ENCODE measurements at regions not wholly inside any gene's neighbourhood (a gene's known extent, or its start where the extent isn't known, plus 50 kb on each side); places are given as distances from the start of the nearest gene placed in this dataset.

DNA sequence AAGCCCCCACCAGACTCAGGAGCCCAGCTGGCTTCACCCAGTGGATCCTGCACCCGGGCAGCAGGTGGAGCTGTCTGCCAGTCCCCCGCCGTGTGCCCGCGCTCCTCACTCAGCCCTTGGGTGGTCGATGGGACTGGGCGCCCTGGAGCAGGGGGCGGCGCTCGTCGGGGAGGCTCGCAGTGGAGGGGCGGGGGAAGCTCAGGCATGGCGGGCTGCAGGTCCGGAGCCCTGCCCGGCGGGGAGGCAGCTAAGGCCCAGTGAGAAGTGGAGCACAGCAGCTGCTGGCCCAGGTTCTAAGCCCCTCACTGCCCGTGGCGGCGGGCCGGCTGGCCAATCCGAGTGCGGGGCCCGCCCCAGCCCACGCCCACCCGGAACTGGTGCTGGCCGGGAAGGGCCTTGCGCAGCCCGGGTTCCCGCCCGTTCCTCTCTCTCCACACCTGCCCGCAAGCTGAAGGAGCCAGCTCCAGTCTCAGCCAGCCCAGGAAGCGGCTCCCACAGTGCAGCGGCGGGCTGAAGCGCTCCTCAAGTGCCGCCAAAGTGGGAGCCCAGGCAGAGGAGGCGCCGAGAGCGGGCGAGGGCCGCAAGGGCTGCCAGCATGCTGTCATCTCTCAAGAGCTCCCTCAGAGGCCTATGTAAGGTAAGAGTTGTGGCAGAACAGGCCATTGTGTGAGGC, 1307.8 kb upstream of the TMEFF2 start:
- Mint-ChIP-seq H3K4me3 (ENCODE audit: unreplicated experiment) (peak overlapping the region; percentile 82), H3K27me3 (ENCODE audit: unreplicated experiment) (no peaks in the 10 kb centered on the region), H3K4me1 (ENCODE audit: unreplicated experiment) (peaks cover 13% of the 10 kb centered on the region), H3K27ac (ENCODE audit: unreplicated experiment) (peak overlapping the region; percentile 74), H3K36me3 (ENCODE audit: unreplicated experiment) (no peaks in the 10 kb centered on the region), H3K9me3 (ENCODE audit: unreplicated experiment) (no peaks in the 10 kb centered on the region)
- peak; percentile 84 for DNase-seq (ENCODE audit: extremely low spot score, unreplicated experiment)
- TF ChIP-seq, protein P1, sequence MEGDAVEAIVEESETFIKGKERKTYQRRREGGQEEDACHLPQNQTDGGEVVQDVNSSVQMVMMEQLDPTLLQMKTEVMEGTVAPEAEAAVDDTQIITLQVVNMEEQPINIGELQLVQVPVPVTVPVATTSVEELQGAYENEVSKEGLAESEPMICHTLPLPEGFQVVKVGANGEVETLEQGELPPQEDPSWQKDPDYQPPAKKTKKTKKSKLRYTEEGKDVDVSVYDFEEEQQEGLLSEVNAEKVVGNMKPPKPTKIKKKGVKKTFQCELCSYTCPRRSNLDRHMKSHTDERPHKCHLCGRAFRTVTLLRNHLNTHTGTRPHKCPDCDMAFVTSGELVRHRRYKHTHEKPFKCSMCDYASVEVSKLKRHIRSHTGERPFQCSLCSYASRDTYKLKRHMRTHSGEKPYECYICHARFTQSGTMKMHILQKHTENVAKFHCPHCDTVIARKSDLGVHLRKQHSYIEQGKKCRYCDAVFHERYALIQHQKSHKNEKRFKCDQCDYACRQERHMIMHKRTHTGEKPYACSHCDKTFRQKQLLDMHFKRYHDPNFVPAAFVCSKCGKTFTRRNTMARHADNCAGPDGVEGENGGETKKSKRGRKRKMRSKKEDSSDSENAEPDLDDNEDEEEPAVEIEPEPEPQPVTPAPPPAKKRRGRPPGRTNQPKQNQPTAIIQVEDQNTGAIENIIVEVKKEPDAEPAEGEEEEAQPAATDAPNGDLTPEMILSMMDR (IDR thresholded peaks at IDR 0.05), result peak; percentile 65

DNA sequence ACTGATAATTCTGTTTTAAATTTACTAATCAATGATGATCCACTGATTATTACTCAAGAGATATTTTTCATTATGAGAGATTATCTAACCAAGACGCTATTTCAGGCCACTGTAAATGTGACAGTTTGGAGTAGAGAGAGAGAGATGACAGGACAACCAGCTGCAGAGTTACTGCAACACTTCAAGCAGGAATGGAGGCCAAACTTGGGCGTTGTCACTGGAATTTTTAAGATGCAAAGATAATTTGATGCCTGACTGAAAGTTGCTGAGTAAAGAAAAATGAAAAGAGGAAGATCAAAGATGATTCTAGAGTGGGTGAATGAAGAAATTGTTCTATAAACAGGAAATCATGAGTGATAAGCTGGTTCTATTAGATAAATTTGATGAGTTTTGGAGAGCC, 1302.1 kb upstream of the TMEFF2 start:
- TF ChIP-seq, protein P1 (IDR thresholded peaks at IDR 0.05), result no peak
- Mint-ChIP-seq H3K27me3 (ENCODE audit: unreplicated experiment) (no peaks in the 10 kb centered on the region), H3K4me3 (ENCODE audit: unreplicated experiment) (no peak overlapping the region), H3K4me1 (ENCODE audit: unreplicated experiment) (no peaks in the 10 kb centered on the region), H3K27ac (ENCODE audit: unreplicated experiment) (no peak overlapping the region), H3K9me3 (ENCODE audit: unreplicated experiment) (no peaks in the 10 kb centered on the region), H3K36me3 (ENCODE audit: unreplicated experiment) (no peaks in the 10 kb centered on the region)
- DNase-seq (ENCODE audit: extremely low spot score, unreplicated experiment), result no peak

DNA sequence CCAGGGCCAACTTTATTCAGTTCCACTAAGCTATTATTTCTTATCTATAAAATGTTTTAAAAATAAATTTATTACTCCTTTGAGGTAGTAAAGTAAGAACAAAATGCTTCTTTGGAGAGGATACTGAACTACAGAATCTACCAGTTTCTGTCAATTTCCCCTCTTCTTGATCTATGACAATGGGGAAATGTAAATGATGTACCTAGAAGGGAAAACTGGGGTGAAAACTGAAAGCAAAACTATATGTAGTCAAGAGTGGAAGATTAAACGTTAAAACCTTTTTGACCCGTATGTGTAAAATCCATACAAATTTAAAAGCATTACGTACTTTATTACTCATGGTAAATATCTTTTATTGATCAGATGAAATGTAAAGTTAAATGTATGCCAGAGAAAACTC, 1287.8 kb upstream of the TMEFF2 start:
- H3K27ac Mint-ChIP-seq (ENCODE audit: unreplicated experiment), result no peak overlapping the region
- TF ChIP-seq, protein P1 (IDR thresholded peaks at IDR 0.05), result no peak
- no peaks in the 10 kb centered on the region for H3K36me3 Mint-ChIP-seq (ENCODE audit: unreplicated experiment)
- no peaks in the 10 kb centered on the region for H3K27me3 Mint-ChIP-seq (ENCODE audit: unreplicated experiment)
- H3K4me3 Mint-ChIP-seq (ENCODE audit: unreplicated experiment), result no peak overlapping the region
- no peak for DNase-seq (ENCODE audit: extremely low spot score, unreplicated experiment)
- no peaks in the 10 kb centered on the region for H3K4me1 Mint-ChIP-seq (ENCODE audit: unreplicated experiment)
- H3K9me3 Mint-ChIP-seq (ENCODE audit: unreplicated experiment), result no peaks in the 10 kb centered on the region

DNA sequence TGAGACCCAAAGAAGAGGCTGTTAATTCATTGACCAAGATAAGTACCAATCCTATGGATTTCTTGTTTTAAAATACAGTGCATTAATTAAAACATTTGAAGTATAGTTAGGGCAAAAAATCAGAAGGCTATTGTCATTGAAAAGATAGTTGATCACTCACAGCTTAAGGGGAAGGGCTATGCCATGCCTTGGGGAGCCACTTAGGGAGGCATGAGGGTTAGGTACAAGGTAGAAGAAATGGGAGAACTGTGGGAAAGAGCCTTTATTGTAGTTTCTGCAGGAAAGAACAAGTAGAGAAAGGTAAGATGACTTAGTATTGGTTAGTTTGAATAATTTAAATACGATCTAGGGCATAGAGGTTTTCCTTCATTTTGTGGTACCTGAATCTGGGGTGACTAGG, 1285.5 kb upstream of the TMEFF2 start:
- Mint-ChIP-seq H3K4me3 (ENCODE audit: unreplicated experiment) (no peak overlapping the region), H3K4me1 (ENCODE audit: unreplicated experiment) (no peaks in the 10 kb centered on the region), H3K27me3 (ENCODE audit: unreplicated experiment) (no peaks in the 10 kb centered on the region), H3K9me3 (ENCODE audit: unreplicated experiment) (no peaks in the 10 kb centered on the region), H3K36me3 (ENCODE audit: unreplicated experiment) (no peaks in the 10 kb centered on the region), H3K27ac (ENCODE audit: unreplicated experiment) (no peak overlapping the region)
- no peak for DNase-seq (ENCODE audit: extremely low spot score, unreplicated experiment)
- TF ChIP-seq, protein P1 (IDR thresholded peaks at IDR 0.05), result no peak

DNA sequence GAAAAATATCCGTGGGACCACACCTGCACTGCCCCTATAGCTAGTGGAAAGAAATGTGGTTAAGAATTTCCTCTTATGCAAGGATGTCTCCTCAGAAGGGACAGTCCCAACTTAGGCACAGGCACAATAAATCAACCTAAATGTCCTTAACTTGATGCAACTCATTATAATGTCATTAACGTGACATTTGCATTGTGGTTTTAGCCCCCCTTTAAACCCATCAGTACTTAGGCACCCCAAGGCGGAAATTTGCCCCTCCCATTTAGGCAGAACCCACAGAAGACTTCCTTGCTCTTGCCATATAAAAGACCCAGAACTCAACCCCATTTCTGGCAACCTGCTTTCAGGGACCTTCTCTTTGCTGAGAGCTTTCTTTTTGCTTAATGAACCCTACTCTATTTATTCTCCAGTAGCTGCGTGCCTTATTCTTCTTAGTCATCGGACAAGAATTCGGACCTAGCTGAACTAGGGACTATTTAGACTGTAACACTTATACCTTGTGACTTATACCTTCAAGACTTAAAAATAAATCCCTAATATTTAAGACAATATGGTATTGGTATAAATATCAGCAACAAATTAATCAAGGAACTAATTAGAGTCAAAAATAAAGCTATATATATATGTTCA, 1281.6 kb upstream of the TMEFF2 start:
- no peak for DNase-seq (ENCODE audit: extremely low spot score, unreplicated experiment)
- H3K27ac Mint-ChIP-seq (ENCODE audit: unreplicated experiment), result no peak overlapping the region
- TF ChIP-seq, protein P1 (IDR thresholded peaks at IDR 0.05), result no peak

More for the DNA sequence above, 1281.6 kb upstream of the TMEFF2 start:
- Mint-ChIP-seq H3K36me3 (ENCODE audit: unreplicated experiment) (no peaks in the 10 kb centered on the region), H3K9me3 (ENCODE audit: unreplicated experiment) (peaks cover 12% of the 10 kb centered on the region), H3K4me3 (ENCODE audit: unreplicated experiment) (no peak overlapping the region), H3K27me3 (ENCODE audit: unreplicated experiment) (no peaks in the 10 kb centered on the region), H3K4me1 (ENCODE audit: unreplicated experiment) (no peaks in the 10 kb centered on the region)

Data from osteocyte (in vitro differentiated cells).